Caco-2 (cell line): ENCODE measurements at regions not wholly inside any gene's neighbourhood (a gene's known extent, or its start where the extent isn't known, plus 50 kb on each side); places are given as distances from the start of the nearest gene placed in this dataset.
A peak's percentile ranks its signal among the peaks of the same experiment; 100 is the strongest.

ENCODE experiments used
- BruUV-seq: library from RNA; stranded (reverse); fragments of 400-500 nt; replicated peaks from 2 replicates; lab custom pipeline; 2021; lab: Mats Ljungman, UMichigan
- CTCF ChIA-PET: fragments of 300-600 bp; sonication (Branson Sonifier 250); formaldehyde crosslinking; loops from one replicate; lab custom pipeline; 2022; ENCODE audit warnings: antibody characterized with exemption; lab: Charles Lee
- POLR2A ChIA-PET: fragments of 300-600 bp; sonication (Branson Sonifier 250); formaldehyde crosslinking; loops from one replicate; lab custom pipeline; 2022; ENCODE audit warnings: antibody characterized with exemption; lab: Charles Lee
- DNase-seq, 2 experiments: peaks; one replicate each; pipeline versions ENCODE4 v3.0.0 to v3.0.0-alpha.2; 2020 to 2022
- H3K27me3 ChIP-seq: replicated peaks from 2 replicates; pipeline ENCODE4 v1.6.0; 2011; ENCODE audit warnings: low read length; ENCODE audit not compliant: control insufficient read depth, insufficient read depth
- H3K36me3 ChIP-seq: 2 replicates; pipeline ENCODE4 v1.5.1; 2011; ENCODE audit warnings: low read length; ENCODE audit not compliant: control insufficient read depth, insufficient read depth
- H3K4me1 ChIP-seq: fragments of 250-450 bp; sonication (Bioruptor Pico); 2 replicates; pipeline ENCODE4 v1.5.1; 2020; ENCODE audit warnings: mild to moderate bottlenecking
- H3K4me3 ChIP-seq: 2 replicates; pipeline ENCODE4 v1.5.1; 2011; ENCODE audit warnings: low read depth, mild to moderate bottlenecking, control low read depth, low read length
- H3K9me3 ChIP-seq: fragments of 250-450 bp; sonication (Bioruptor Pico); 2 replicates; pipeline ENCODE4 v1.5.1; 2020; ENCODE audit warnings: mild to moderate bottlenecking, moderate library complexity
- H3K27ac Mint-ChIP-seq: one replicate; pipeline ENCODE4 v1.8.0; 2022; ENCODE audit warnings: mixed read lengths; ENCODE audit not compliant: unreplicated experiment
- H3K27me3 Mint-ChIP-seq: one replicate; pipeline ENCODE4 v1.8.0; 2022; ENCODE audit warnings: mixed read lengths; ENCODE audit not compliant: insufficient read depth, unreplicated experiment
- H3K36me3 Mint-ChIP-seq: one replicate; pipeline ENCODE4 v1.8.0; 2022; ENCODE audit warnings: mild to moderate bottlenecking, mixed read lengths; ENCODE audit not compliant: insufficient read depth, unreplicated experiment
- H3K4me1 Mint-ChIP-seq: one replicate; pipeline ENCODE4 v1.8.0; 2022; ENCODE audit warnings: low read depth, mixed read lengths; ENCODE audit not compliant: unreplicated experiment
- H3K4me3 Mint-ChIP-seq: one replicate; pipeline ENCODE4 v1.8.0; 2022; ENCODE audit warnings: mild to moderate bottlenecking, moderate library complexity, mixed read lengths; ENCODE audit not compliant: unreplicated experiment
- H3K9me3 Mint-ChIP-seq: one replicate; pipeline ENCODE4 v1.8.0; 2022; ENCODE audit warnings: mixed read lengths; ENCODE audit not compliant: unreplicated experiment
- intact Hi-C: fragments of 100-400 bp; cut with micrococcal nuclease; formaldehyde crosslinking; loops from one replicate; pipeline ENCODE4 v1.10.0; 2022; ENCODE audit not compliant: unreplicated experiment
- TF ChIP-seq, protein P1 (sequence below), 2 experiments: fragments of 200-600 bp in 1 of 2; IDR thresholded peaks; 1 replicate in 1 of 2; 2 replicates in 1 of 2; pipeline versions ENCODE4 v1.5.1 to v1.8.0; 2011 to 2022; ENCODE audit warnings: antibody characterized with exemption in 1 of 2, control low read depth in 1 of 2, inconsistent platforms in 1 of 2, low read depth in 1 of 2, low read length in 1 of 2, mild to moderate bottlenecking in 1 of 2, moderate library complexity in 1 of 2; ENCODE audit not compliant: insufficient read depth in 1 of 2, severe bottlenecking in 1 of 2, unreplicated experiment in 1 of 2

DNA sequence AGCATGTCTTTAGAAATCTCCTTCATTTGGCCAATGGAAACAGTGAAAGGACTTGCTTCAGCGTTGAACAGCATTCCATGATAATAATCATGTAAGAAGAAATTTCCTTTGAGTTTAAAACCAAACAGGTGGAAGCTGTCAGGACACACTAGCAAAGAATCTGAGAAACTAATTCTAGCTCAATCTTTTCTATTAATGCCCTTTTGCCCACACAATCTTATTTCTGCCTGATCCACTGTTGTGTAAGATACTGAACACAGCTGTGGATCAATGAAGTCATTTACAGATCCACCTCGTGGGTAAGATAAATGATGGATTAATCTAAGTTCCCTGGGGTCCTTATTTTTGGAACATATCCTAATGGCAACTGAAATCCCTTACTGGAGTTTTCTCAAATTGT, 536.9 kb upstream of the LMO3 start:
- ChIA-PET CTCF (no interaction called here), POLR2A (no interaction called here)
- no peak overlapping the region for H3K27ac Mint-ChIP-seq
- H3K9me3 Mint-ChIP-seq, result peaks cover 14% of the 10 kb centered on the region
- H3K27me3 Mint-ChIP-seq, result peaks cover 2% of the 10 kb centered on the region
- no TSS peak for BruUV-seq
- H3K4me1 Mint-ChIP-seq, result peaks cover 13% of the 10 kb centered on the region
- DNase-seq, result no peak
- no peak overlapping the region for H3K4me3 ChIP-seq
- H3K4me3 Mint-ChIP-seq, result no peak overlapping the region
- H3K4me1 ChIP-seq, result no peaks in the 10 kb centered on the region; the same call in 1 of the 2 replicates
- H3K9me3 ChIP-seq, result no peaks in the 10 kb centered on the region
- intact Hi-C loops, result no loop called here
- TF ChIP-seq, protein P1, sequence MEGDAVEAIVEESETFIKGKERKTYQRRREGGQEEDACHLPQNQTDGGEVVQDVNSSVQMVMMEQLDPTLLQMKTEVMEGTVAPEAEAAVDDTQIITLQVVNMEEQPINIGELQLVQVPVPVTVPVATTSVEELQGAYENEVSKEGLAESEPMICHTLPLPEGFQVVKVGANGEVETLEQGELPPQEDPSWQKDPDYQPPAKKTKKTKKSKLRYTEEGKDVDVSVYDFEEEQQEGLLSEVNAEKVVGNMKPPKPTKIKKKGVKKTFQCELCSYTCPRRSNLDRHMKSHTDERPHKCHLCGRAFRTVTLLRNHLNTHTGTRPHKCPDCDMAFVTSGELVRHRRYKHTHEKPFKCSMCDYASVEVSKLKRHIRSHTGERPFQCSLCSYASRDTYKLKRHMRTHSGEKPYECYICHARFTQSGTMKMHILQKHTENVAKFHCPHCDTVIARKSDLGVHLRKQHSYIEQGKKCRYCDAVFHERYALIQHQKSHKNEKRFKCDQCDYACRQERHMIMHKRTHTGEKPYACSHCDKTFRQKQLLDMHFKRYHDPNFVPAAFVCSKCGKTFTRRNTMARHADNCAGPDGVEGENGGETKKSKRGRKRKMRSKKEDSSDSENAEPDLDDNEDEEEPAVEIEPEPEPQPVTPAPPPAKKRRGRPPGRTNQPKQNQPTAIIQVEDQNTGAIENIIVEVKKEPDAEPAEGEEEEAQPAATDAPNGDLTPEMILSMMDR (IDR thresholded peaks at IDR 0.05; ENCODE audit: insufficient read depth in 1 of 2, low read depth in 1 of 2, low read length in 1 of 2, severe bottlenecking in 1 of 2, unreplicated experiment in 1 of 2), result no peak
- no peaks in the 10 kb centered on the region for H3K27me3 ChIP-seq
- no peaks in the 10 kb centered on the region for H3K36me3 Mint-ChIP-seq
- no peaks in the 10 kb centered on the region for H3K36me3 ChIP-seq

DNA sequence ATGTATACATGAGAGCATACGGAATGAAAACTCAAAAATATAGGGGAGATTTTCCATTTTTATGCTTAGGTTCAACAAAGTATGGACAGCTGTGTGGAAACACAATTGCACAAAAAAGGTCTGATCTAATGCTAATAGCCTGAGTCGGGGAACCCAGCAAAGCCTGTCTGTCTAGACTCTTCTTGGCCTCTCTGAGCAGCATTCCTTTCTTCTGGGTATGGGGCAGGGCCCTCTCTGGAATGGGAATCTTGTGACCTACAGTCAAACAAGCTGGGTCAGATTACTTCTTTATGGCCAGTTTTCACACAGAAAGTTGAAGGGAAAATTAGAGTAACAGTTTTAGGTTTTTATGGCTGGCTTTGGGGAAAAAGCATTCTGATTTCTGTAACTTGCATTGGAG, 534.0 kb upstream of the LMO3 start:
- CTCF ChIA-PET, result no interaction called here
- H3K4me1 Mint-ChIP-seq, result peaks cover 13% of the 10 kb centered on the region
- H3K27ac Mint-ChIP-seq, result peak overlapping the region; percentile 7
- no peaks in the 10 kb centered on the region for H3K9me3 Mint-ChIP-seq
- Histone ChIP-seq H3K9me3 (no peaks in the 10 kb centered on the region), H3K36me3 (no peaks in the 10 kb centered on the region), H3K4me1 (no peaks in the 10 kb centered on the region; the same call in 1 of the 2 replicates), H3K4me3 (no peak overlapping the region), H3K27me3 (no peaks in the 10 kb centered on the region)
- POLR2A ChIA-PET, result no interaction called here
- peak; percentile 73 to 75 for DNase-seq
- H3K27me3 Mint-ChIP-seq, result peaks cover 2% of the 10 kb centered on the region
- BruUV-seq, result no TSS peak
- no peak overlapping the region for H3K4me3 Mint-ChIP-seq
- intact Hi-C loops, result no loop called here
- TF ChIP-seq, protein P1 (IDR thresholded peaks at IDR 0.05; ENCODE audit: insufficient read depth in 1 of 2, low read depth in 1 of 2, low read length in 1 of 2, severe bottlenecking in 1 of 2, unreplicated experiment in 1 of 2), result no peak
- no peaks in the 10 kb centered on the region for H3K36me3 Mint-ChIP-seq

DNA sequence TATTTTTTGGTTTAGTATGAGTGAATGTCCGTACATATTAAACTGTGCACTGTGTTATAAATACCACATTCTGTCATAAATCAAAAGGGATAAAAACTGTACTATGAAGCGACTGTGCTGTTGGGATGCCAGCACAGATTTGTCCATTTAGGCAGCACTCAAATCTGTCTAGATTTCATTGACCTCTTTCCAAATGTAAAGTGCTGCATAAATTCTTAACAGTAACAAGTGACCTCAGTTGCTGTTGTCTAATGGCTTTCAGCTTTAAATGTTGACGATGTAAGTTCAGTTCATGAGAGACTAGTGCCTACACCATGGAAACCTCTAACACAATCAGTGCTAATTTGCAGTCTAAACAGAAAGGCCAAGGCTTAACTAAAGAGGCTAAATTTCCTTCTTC, 531.4 kb upstream of the LMO3 start:
- no peaks in the 10 kb centered on the region for H3K27me3 ChIP-seq
- CTCF ChIA-PET, result no interaction called here
- Mint-ChIP-seq H3K36me3 (no peaks in the 10 kb centered on the region), H3K9me3 (no peaks in the 10 kb centered on the region), H3K4me3 (no peak overlapping the region), H3K27ac (no peak overlapping the region), H3K27me3 (no peaks in the 10 kb centered on the region), H3K4me1 (peaks cover 13% of the 10 kb centered on the region)
- intact Hi-C loops, result loop anchor here (2.0 kb wide), 1 partner anchor 13 kb away; no protein-coding TSS in a partner anchor
- no peaks in the 10 kb centered on the region; the same call in 1 of the 2 replicates for H3K4me1 ChIP-seq
- H3K36me3 ChIP-seq, result no peaks in the 10 kb centered on the region
- no peak overlapping the region for H3K4me3 ChIP-seq
- BruUV-seq, result no TSS peak
- H3K9me3 ChIP-seq, result no peaks in the 10 kb centered on the region
- POLR2A ChIA-PET, result no interaction called here
- TF ChIP-seq, protein P1 (IDR thresholded peaks at IDR 0.05; ENCODE audit: insufficient read depth in 1 of 2, low read depth in 1 of 2, low read length in 1 of 2, severe bottlenecking in 1 of 2, unreplicated experiment in 1 of 2), result no peak
- no peak for DNase-seq
